GM23248 (cell line): ENCODE measurements at regions not wholly inside any gene's neighbourhood (a gene's known extent, or its start where the extent isn't known, plus 50 kb on each side); places are given as distances from the start of the nearest gene placed in this dataset.
"Not testable (repeated sequence)": the region's sequence is repeated elsewhere in the genome, so short reads cannot be mapped to it uniquely, and the experiment has no call there.

Experiments used
- EZH2 ChIP-seq: fragments of 200-600 bp; sonication (generic); IDR thresholded peaks from 2 replicates; pipeline ENCODE4 v1.6.1; 2018; ENCODE audit warnings: antibody characterized with exemption, mild to moderate bottlenecking; ENCODE audit not compliant: insufficient read depth, poor library complexity, severe bottlenecking
- EZH2phosphoT487 ChIP-seq: fragments of 200-600 bp; sonication (generic); IDR thresholded peaks from 2 replicates; pipeline ENCODE4 v1.6.1; 2018; ENCODE audit warnings: antibody characterized with exemption, moderate library complexity, mild to moderate bottlenecking, low read depth; ENCODE audit not compliant: insufficient read depth

- TF ChIP-seq EZH2, EZH2phosphoT487: not testable (repeated sequence)
These were observed 70.7 kb upstream of the DPP10 start for GRCh38 chr2:114371721-114372120.
